GM19238 (cell line): ENCODE measurements at regions not wholly inside any gene's neighbourhood (a gene's known extent, or its start where the extent isn't known, plus 50 kb on each side); places are given as distances from the start of the nearest gene placed in this dataset.
"Not testable (repeated sequence)": the region's sequence is repeated elsewhere in the genome, so short reads cannot be mapped to it uniquely, and the experiment has no call there.

Experiments used
- DNase-seq: peaks from one replicate; pipeline ENCODE4 v3.0.0; 2011; ENCODE audit warnings: low spot score; ENCODE audit not compliant: insufficient read length

DNA sequence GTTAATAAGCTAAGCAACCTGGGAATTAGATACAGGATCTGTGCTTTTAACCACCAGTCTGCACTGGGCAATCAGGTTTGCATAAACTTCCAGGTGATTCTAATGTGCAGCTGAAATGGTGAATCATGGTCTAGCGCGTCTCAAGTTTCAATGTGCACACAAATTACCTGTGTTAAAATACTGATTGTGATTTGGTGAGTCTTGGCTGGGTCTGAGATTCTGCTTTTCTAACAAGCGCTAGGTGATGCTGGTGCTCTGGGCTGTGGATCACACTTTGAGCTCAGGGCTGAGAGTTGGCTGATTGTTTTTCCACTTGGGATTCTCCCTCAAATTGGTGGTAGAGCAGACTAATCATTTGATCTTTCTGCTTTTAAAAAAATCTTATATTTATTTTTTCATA lies 124.8 kb downstream of the C12orf75 start:
- DNase-seq = no peak

DNA sequence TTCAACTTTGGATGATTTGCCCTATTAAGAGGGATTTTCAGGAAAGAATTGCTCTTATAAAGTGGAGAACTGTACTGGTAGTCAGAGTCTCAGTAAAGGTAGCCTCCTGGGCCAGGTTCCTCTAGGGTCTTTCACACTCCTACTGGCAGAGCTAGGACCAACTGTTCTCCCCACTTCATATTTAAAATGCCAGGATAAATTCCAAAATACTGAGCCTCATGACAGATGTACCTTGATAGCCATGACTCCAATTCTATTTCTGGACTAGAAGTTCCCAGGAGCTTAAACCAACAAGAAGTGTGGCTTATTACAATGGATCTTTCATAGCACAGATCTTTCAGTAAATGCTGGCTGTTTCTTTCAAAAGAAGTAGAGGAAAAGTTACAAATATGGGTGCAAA lies 126.5 kb downstream of the C12orf75 start:
- no peak for DNase-seq

DNA sequence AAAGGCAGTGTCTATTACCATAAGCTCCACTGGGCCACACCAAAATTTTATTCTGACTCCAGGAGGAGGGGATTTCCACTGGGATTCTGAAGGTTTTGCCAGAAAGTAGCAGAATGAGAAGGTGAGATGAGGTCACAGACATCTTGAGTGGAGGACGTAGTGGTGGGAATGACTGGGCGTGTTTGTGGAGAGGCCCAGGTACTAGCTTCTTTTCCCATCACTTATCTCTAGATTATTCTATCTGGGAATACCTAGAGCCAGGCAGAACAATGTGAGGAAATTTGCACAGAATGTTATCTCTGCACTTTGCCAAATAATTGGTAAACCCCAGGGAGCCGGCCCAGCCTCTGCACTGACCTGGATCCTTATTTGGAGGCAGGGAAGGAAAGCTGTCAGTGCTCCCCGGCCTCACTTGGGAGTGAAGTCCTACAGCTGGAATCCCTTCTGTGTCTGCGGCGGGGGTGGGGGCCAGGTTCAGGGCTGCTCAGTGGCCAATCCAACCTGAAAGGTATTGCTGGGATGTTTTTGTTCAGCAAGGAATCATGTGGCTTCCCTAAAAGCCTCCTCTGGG lies 129.4 kb downstream of the C12orf75 start:
- no peak for DNase-seq

DNA sequence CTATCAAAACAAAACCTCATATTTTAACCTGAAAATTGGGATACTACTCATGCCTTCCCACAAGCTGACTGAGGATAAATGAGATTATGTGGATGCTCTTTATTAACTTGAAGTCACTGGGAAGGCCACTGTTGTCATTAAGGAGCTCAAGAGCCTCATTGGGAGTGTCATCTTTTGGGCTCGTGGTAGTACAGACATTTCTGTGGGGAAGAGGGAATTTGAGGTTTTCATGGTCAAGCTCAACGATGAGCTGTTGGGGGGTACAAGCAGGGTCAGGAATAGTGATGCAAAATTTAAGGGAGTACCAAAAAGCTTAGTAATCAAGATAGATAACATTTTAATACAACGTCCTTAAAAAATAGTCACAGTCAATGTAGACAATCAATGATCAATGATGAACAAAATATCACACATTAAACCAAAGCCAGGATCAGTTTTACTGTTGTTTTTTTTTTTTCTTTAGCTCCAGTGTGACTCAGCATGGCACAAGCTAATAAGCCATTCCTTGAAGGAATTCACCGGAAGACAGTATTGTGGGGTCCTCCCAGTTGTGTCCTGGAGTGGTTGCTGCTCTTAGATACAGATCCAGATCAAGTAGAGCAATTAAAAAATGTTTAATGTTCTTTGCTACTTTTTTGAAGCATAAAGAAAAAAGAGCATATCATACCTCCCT lies 130.9 kb downstream of the C12orf75 start:
- DNase-seq = no peak

DNA sequence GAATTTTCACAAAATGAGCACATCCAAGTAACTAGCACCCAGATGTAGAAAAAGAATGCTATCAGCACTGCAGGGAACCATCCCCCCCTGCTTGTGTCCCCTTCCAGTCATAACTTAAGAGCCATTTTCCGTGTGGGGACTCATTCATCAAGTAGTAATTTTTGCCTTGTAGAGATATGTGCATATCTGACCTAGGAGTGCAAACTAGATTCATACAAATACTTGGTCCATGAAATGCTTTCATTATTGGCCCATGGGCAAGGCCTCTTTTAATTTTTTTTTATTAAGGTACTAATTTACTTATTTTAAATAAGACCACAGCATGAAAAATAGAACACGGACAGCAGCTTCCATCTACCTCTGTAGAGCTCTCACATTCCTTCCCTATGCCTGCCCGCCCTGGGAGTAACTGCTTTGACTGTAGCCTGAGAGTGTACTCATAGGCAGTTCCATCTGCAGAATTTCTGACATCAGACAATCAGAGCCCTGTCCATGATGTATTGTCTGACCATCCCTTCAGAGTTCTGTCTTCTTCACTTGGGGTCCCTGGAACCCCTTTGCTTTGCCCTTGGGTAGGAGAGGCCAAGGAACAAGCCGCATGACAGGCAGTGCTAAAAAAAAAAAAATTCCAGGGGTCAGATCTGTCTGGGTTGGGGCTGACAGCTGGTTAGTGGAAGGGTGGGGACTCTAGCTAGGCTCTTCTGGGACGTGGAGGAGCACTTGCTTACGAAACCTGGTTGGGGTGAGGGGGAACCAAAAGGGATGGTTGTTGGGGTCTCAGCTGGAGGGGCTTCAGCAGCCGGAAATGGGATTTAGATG lies 131.7 kb downstream of the C12orf75 start:
- no peak for DNase-seq

DNA sequence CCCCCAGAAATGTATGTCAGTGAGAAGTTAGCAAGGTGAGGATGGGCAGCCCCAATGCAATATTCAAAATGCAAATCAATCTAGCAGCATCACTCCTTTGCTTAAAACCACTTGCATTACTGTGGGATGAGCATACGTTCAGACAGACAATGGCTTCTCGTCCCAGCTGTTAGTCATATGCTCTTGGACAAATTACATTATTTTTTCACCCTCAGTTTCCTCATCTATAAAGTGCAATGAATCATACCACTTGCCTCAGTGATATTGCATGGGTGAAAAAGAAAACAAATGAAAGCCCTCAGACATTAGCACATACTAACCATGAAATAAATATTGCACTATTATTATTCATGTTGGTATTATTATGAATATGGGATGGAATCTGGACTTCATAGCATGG lies 132.3 kb downstream of the C12orf75 start:
- no peak for DNase-seq

DNA sequence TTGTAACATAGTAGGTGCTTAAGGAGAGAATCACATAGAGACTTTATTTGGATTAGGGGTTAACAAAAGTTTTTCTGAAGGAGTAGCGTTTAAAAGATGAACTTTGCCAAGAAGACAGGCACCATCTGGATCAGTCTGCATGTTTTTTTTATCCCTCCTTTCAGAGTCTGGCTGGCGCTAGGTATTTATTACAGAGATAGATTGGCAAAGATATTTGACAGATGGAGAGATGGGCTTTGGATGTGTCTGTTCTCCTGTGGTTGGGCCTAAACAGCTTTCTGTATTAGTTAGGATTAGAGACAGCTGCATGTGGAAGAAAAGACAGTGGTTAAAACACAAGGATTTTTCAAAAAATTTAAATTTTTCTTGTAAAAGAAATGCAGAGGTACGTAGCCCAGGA lies 133.9 kb downstream of the C12orf75 start:
- DNase-seq = no peak

DNA sequence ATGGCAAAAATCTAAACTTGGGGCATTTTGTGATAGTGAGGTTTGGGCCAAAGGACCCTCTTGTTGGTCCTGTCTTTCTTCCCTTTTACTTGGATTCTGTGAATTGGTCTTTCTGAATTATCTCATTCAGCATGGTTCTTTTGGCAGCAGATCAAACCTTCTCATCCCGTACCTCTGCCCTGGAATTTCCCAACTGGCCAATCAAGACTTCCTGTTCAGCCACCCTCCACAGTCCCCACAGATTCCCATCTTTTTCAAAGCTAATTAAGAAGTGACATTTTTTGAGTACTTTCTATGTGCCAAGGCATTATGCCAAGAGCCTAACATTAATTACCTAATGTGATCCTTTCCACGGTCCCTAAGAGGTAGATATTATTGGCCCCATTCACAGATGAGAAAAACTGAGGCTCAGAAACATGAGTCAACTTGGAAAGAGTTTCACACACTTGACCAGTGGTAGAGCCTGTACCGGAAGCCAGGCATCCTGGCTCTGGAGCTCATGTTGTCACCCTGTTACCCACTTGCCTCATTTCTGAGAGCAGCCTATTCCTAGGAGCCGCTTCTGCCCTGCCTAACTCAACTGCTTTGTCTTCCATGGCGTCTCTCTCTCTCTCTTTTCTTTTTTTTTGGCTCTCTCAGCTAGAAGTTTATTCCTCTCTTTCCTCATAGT lies 135.9 kb downstream of the C12orf75 start:
- no peak for DNase-seq

DNA sequence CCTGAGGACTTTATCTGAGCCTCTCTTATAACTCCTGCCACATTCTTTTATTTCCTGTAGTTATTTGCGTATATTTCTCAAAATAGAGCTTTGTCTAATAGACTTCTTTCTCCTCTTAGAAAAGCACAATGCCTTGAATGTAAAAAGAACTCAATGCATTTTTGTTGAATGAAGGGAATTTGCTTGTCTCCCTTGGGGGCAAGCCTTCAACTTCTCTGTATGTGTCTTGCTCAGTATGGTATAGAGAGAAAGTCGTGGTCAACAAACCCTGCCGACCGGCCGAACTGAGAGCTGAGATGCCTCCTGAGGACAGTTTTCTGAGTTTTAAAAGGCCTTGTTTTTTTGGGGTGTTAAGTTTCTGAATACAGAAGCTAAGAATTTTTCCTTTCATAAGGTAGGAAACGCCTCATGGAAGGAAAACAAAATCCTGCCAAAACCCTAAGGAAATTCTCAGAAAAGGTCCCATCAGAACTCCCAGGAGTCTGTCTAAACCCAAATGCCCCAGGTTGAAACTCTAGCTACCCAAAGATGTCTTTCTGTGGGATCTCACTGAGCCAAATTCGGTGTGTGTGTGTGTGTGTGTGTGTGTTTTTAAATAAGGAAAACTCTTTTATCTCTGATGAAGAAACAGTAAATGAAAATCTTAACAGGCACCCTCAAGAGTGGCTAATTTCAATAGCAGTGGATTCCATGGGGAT lies 136.6 kb downstream of the C12orf75 start:
- DNase-seq = no peak

DNA sequence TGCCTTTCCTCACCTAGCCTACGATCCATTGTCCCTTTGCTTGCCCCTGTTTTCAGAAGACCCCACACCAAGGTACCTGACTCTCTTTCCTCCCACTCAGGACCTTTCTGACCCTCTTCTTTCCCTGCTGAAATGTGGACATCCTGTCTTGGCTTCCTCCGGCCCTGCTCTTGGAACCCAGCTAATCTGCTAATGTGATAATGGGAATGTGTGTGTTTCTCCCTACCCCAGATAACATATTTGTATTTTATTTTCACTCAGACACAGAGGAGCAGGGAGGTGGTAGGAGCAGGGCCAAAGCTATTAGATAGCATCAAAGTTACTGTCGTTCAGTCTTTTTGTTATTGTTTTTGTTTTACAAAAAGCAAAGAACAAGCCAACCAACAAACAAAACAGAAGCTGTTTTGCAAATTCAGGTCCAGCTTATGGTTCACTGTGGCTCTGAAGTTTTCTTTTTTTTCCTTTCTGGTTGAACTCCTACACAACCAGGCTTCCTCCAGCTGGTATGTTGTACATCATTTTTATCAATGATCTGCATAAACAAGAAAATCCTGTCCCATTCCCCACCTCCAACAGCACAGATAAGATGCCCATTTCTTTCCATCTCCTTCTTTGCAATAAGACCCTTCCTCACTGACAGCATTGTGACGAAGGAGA lies 137.3 kb downstream of the C12orf75 start:
- no peak for DNase-seq

DNA sequence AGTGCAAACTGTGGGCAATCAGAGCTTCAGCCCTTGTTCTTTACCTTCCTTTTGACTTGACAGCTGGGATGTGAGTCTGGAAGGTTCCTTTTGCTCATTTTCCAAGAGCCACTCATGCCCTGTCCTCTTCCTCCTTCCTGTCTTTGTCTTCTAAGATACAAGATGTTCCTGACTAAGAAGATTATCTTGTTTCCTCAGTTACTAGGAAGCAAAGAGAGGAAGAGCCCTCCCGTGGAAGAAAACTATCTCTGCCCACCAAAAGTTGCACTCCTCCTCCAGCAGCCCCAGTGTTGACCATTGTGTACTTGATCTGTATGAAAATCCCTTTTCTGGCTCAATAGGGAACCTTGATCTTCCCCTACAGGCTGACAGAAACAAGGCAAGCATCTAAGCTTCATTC lies 138.0 kb downstream of the C12orf75 start:
- DNase-seq = no peak

DNA sequence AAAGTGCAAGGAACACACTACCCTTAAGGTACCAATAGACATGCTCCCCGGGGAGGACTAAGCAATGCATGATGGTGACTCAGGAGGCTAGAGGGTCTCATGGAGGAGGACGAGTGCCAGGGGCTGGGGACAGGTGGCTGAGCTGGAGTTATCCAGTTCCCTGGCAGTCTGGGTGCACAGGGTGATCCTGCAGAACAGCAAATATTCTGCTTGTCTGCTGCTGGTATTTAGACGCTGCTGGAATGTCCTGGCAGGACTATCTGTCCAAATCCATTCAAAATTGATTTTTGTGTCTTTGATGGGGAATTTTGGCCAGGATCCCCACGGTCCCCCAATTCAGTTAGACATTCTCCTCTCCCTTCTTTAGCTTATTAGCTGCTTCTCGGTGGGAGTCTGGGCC lies 138.7 kb downstream of the C12orf75 start:
- DNase-seq = no peak

DNA sequence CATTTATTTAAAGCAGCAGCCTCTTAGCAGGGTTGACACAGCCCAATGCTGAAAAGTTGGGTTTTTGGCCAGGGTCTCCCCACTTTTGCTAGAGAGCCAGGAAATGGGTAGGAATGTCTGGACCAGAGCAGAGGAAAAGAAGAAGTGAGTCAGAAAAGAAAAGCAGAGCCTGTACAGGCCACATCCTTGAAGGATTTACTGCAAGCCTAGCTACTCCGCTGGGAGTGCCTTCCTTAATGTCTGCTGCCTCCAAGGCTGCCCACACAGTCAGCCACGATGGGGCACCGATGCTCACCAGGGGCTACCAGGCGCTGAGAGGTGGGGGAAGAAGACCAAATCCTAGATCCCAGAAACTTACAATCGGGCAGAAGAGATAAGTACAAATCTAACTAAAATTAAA lies 139.2 kb downstream of the C12orf75 start:
- DNase-seq = no peak

DNA sequence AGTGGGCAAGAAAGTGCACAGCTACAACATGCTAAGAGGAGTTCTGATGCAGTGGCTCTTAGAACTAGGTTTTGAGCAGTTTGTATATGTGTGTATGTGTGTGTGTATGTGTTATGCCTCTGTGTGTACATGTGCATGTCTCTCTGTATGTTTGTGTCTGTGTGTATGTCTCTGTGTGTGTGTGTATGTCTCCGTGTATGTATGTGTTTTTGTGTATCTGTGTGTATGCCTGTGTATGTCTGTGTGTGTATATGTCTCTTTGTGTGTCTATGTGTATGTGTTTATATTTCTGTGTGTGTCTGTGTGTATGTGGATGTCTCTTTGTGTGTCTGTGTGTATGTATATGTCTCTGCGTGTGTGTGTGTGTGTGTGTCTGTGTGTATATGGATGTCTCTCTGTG lies 139.6 kb downstream of the C12orf75 start:
- DNase-seq = no peak

DNA sequence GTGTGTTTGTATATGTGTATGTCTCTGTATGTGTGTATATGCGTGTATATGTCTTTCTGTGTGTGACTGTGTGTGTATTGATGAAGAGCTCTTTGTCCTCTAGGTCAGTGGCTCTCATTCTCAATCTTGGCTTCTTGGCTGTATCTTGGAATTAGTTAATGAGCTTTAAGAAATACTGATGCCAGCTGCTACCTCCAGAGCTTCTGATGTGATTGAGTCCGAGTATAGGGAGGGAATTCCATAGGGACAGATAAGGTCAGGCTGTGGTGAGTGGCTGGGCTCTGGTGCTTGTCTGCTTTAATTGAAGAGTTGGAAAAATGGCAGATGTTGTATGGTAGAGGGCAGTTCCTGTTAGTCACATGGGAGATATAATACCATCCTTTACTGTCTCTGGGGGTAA lies 140.1 kb downstream of the C12orf75 start:
- no peak for DNase-seq

DNA sequence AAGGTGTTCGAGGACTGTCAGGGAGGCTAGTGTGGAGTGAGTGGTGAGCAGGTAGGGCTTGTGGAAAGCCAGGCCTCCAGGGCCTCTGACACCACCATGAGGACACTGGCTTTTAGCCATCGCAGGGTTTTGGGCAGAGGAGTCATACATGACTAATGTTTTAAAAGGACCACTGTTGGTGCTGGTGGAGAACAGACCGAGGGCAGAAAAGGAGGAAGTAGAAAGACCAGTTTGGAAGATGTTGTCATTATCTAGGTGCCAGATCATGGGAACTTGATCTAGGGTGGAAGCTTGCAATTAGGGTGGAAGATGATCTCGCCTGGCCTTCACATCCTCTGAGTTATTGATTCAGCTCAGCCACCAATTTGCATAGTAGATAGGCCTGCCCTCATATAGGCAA lies 144.2 kb downstream of the C12orf75 start:
- DNase-seq = no peak

DNA sequence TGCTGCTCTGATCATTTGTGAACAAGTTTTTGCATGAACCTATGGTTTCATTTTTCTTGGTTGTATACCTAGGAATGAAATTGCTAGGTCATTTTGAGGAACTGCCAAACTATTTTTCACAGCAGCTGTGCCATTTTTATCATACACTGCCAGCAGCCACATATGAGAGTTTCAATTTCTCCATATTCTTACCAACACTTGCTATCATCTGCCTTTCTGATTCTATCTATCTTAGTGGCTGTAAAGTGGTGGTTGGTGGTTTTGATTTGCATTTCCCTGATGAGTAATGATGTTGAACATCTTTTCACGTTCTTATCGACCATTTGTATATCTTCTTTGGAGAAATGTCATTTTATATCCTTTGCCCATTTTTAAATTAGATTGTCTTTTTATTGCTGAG lies 146.1 kb downstream of the C12orf75 start:
- no peak for DNase-seq

DNA sequence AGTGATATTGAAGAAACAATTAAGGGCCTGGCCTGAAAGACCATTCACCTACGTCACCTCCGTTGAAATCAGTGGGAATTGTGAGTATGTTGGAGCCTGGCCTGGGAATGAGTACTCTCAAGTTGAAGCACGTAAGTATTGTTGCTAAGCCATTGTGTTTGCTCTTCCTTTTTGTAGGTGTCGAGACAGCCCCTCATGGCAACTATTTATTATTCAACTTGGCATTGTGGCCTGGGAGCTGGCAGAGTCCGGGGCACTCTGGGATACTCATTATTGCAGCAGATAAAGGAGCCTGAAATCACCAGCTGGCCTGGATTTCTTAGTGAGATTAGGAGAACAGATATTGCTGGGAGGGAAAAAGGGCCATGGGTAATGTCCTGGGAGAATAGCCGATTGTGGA lies 147.4 kb downstream of the C12orf75 start:
- no peak for DNase-seq

DNA sequence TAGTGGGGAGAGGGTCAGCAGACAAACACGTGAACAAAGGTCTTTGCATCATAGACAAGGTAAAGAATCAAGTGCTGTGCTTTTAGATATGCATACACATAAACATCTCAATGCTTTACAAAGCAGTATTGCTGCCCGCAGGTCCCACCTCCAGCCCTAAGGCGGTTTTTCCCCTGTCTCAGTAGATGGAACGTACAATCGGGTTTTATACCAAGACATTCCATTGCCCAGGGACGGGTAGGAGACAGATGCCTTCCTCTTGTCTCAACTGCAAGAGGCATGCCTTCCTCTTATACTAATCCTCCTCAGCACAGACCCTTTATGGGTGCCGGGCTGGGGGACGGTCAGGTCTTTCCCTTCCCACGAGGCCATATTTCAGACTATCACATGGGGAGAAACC lies 148.3 kb downstream of the C12orf75 start:
- DNase-seq = not testable (repeated sequence)

DNA sequence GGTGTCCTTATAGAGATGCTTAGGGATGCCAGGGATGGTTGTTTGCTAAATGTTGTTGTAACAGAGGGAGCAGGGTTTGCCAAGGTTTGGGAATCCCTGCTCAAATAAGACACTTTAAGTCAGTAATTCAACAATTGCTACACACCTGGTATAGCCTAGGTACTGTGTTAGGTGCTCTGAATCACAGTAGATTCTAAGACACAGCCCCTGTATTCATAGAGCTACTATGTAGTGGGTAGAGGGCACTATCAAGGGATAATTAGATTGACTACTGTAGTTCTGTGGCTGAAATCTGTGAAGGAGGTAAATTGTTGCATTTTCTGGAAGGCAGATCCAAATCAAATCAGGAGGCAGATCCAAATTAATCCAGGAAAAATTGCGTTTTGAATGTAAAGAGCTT lies 149.2 kb downstream of the C12orf75 start:
- no peak for DNase-seq

DNA sequence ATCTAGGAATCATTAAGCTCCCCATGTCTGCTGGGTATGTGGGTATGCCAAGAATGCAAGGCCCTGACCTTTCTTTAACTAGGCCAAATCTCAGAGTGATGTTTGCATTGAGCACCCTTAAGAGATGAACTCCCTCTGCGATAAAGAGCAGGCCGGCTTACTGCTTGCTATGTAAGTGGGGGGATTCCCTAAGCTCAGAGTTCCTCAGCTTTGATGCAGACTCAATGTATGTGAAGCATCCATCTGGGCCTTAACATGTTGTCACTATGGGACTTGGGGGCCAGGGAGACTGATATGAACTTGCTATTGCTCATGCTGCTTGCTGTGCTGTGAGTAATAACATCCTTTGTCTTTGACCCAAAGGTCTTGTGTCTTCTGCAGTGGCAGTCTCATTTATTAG lies 149.7 kb downstream of the C12orf75 start:
- no peak for DNase-seq
